CD4-positive, CD25-positive, alpha-beta regulatory T cell (primary cell): ENCODE measurements at regions not wholly inside any gene's neighbourhood (a gene's known extent, or its start where the extent isn't known, plus 50 kb on each side); places are given as distances from the start of the nearest gene placed in this dataset.
A peak's percentile ranks its signal among the peaks of the same experiment; 100 is the strongest.
"Not testable (repeated sequence)": the region's sequence is repeated elsewhere in the genome, so short reads cannot be mapped to it uniquely, and the experiment has no call there.

ENCODE experiments used
- ATAC-seq, 2 donors: fragments of 150-1000 bp; cut with Tn5 transposase; one replicate each; pipeline ENCODE4 v1.10.0; 2021; ENCODE audit warnings: low read depth in 2 of 2, moderate number of reproducible peaks in 2 of 2, moderate library complexity in 1 of 2
- DNase-seq, 3 donors: peaks; one replicate each; pipeline versions ENCODE4 v3.0.0 to v3.0.0-alpha.2; 2012 to 2022; ENCODE audit warnings: mixed read lengths in 1 of 3
- H3K27ac ChIP-seq: one replicate; pipeline ENCODE4 v1.7.0; 2013; ENCODE audit warnings: mild to moderate bottlenecking, low read length; ENCODE audit not compliant: insufficient read depth, poor library complexity, severe bottlenecking
- H3K27me3 ChIP-seq: one replicate; pipeline ENCODE4 v1.7.0; 2013; ENCODE audit warnings: low read length; ENCODE audit not compliant: control insufficient read depth, insufficient read depth
- H3K36me3 ChIP-seq: one replicate; pipeline ENCODE4 v1.7.0; 2013; ENCODE audit warnings: mild to moderate bottlenecking, low read length, moderate library complexity; ENCODE audit not compliant: control insufficient read depth, insufficient read depth
- H3K4me1 ChIP-seq: 2 replicates; pipeline ENCODE4 v1.7.0; 2013; ENCODE audit warnings: mild to moderate bottlenecking, low read length; ENCODE audit not compliant: insufficient read depth, control insufficient read depth, poor library complexity, severe bottlenecking
- H3K4me3 ChIP-seq: one replicate; pipeline ENCODE4 v1.7.0; 2013; ENCODE audit warnings: low read depth, mild to moderate bottlenecking, low read length, moderate library complexity
- H3K9me3 ChIP-seq, 2 experiments: 1 replicate in 1 of 2; 2 replicates in 1 of 2; pipeline ENCODE4 v1.7.0; 2013; ENCODE audit warnings: low read length in 2 of 2, mild to moderate bottlenecking in 1 of 2, moderate library complexity in 1 of 2; ENCODE audit not compliant: control insufficient read depth in 2 of 2
- H3K27ac Mint-ChIP-seq, 3 donors: one replicate each; pipeline ENCODE4 v1.8.0; 2020 to 2022; ENCODE audit warnings: mild to moderate bottlenecking in 3 of 3, mixed read lengths in 3 of 3, moderate library complexity in 2 of 3
- H3K27me3 Mint-ChIP-seq: one replicate; pipeline ENCODE4 v1.8.0; 2022; ENCODE audit warnings: mild to moderate bottlenecking, mixed read lengths
- H3K36me3 Mint-ChIP-seq: one replicate; pipeline ENCODE4 v1.8.0; 2020; ENCODE audit warnings: mixed read lengths
- H3K4me1 Mint-ChIP-seq, 4 donors: one replicate each; pipeline ENCODE4 v1.8.0; 2020 to 2022; ENCODE audit warnings: mixed read lengths in 4 of 4, mild to moderate bottlenecking in 1 of 4
- H3K4me3 Mint-ChIP-seq, 4 donors: one replicate each; pipeline ENCODE4 v1.8.0; 2020 to 2022; ENCODE audit warnings: mild to moderate bottlenecking in 4 of 4, mixed read lengths in 4 of 4, moderate library complexity in 3 of 4
- H3K9me3 Mint-ChIP-seq, 7 donors: one replicate each; pipeline ENCODE4 v1.8.0; 2020 to 2022; ENCODE audit warnings: mixed read lengths in 7 of 7, mild to moderate bottlenecking in 3 of 7, moderate library complexity in 2 of 7

DNA sequence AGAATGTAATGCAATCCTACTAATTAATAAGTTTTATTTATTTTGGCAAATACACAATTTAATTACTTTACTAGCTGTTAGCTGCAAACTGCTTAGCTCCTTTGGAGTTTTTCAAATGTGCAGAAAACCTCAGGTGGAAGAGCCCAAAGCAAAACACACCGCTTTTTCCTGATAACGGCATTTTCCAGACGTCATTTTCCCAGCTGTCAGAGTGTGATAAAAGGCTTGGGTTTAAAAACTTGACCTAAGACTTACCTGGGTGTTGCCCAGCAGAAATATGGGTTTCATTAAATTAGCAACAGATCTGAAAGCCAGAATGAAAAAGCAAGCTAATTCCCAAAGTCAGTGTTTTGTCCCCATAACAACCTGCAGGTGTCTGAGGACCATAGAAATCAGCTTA is 204.0 kb upstream of the HMCN1 start:
- H3K9me3 ChIP-seq: no peaks in the 10 kb centered on the region

DNA sequence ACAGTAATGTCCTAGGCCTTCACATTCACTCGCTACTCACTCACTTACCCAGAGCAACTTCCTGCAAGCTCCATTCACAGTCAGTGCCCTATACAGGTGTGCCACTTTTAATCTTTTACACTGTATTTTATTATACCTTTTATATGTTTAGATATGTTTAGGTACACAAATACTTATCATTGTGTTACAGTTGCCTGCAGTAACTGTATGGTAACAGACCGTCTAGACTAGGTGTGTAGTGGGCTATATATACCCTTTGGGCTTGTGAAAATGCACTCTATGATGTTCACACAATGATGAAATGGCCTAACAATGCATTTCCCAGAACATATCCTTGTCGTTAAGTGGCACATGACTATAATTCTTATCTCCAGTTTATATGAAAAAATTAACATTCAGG is 204.5 kb upstream of the HMCN1 start:
- Mint-ChIP-seq H3K4me3 (no peak overlapping the region), H3K27me3 (no peaks in the 10 kb centered on the region), H3K36me3 (no peaks in the 10 kb centered on the region), H3K27ac (no peak overlapping the region), H3K4me1 (peaks cover 0 to 3% (median 0%) of the 10 kb centered on the region in 4 donors), H3K9me3 (peaks cover 0 to 2% (median 0%) of the 10 kb centered on the region in 7 donors)
- no peaks in the 10 kb centered on the region for H3K4me1 ChIP-seq
- no peaks in the 10 kb centered on the region for H3K27me3 ChIP-seq
- DNase-seq (no peak), ATAC-seq (no peak)
- H3K4me3 ChIP-seq: no peak overlapping the region
- H3K27ac ChIP-seq: no peak overlapping the region
- no peaks in the 10 kb centered on the region for H3K9me3 ChIP-seq
- H3K36me3 ChIP-seq: no peaks in the 10 kb centered on the region

More for the DNA sequence above, 204.0 kb upstream of the HMCN1 start:
- Histone ChIP-seq H3K27ac (no peak overlapping the region), H3K27me3 (no peaks in the 10 kb centered on the region), H3K4me1 (no peaks in the 10 kb centered on the region), H3K36me3 (no peaks in the 10 kb centered on the region), H3K4me3 (no peak overlapping the region)
- Mint-ChIP-seq H3K36me3 (no peaks in the 10 kb centered on the region), H3K4me3 (no peak overlapping the region), H3K4me1 (peaks cover 0 to 3% (median 0%) of the 10 kb centered on the region in 4 donors), H3K27ac (no peak overlapping the region), H3K9me3 (peaks cover 0 to 2% (median 0%) of the 10 kb centered on the region in 7 donors), H3K27me3 (no peaks in the 10 kb centered on the region)
- ATAC-seq: no peak
- DNase-seq: no peak

DNA sequence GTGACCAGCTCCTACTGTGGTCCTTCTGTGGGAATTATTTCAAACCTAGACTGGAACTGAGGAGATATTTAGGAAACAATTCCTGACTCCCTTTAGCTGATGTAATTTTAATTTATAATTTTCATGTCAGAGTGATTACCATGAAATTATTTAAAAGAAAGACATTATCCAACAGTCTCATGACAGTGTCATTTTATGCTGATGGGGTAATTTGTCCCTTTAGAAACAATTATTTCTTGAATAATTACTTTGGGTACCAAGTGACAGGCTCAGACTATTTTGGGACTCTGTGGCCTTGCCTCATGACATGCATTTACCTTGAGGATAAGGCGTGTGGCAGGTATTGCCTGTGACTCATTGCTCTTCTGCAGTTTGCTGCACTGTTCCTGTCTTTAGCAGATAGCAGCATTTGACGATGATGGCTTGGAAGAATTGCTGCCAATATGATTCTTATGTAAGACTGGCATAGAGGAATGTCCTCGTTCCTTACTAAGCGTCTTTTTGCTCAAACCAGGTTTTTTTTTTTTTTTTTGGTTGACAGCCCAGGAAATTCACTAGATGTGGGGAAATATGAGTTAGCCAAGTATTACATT is 206.0 kb upstream of the HMCN1 start:
- no peaks in the 10 kb centered on the region for H3K9me3 ChIP-seq
- no peaks in the 10 kb centered on the region for H3K27me3 ChIP-seq
- no peaks in the 10 kb centered on the region for H3K27me3 Mint-ChIP-seq
- no peak overlapping the region for H3K4me3 ChIP-seq
- no peak overlapping the region for H3K4me3 Mint-ChIP-seq
- H3K4me1 Mint-ChIP-seq: peaks cover 0 to 3% (median 0%) of the 10 kb centered on the region in 4 donors
- no peak overlapping the region for H3K27ac Mint-ChIP-seq
- H3K36me3 Mint-ChIP-seq: no peaks in the 10 kb centered on the region
- DNase-seq (no peak), ATAC-seq (no peak)
- H3K27ac ChIP-seq: no peak overlapping the region
- H3K4me1 ChIP-seq: no peaks in the 10 kb centered on the region
- no peaks in the 10 kb centered on the region for H3K36me3 ChIP-seq
- H3K9me3 Mint-ChIP-seq: peaks cover 0 to 3% (median 0%) of the 10 kb centered on the region in 7 donors

DNA sequence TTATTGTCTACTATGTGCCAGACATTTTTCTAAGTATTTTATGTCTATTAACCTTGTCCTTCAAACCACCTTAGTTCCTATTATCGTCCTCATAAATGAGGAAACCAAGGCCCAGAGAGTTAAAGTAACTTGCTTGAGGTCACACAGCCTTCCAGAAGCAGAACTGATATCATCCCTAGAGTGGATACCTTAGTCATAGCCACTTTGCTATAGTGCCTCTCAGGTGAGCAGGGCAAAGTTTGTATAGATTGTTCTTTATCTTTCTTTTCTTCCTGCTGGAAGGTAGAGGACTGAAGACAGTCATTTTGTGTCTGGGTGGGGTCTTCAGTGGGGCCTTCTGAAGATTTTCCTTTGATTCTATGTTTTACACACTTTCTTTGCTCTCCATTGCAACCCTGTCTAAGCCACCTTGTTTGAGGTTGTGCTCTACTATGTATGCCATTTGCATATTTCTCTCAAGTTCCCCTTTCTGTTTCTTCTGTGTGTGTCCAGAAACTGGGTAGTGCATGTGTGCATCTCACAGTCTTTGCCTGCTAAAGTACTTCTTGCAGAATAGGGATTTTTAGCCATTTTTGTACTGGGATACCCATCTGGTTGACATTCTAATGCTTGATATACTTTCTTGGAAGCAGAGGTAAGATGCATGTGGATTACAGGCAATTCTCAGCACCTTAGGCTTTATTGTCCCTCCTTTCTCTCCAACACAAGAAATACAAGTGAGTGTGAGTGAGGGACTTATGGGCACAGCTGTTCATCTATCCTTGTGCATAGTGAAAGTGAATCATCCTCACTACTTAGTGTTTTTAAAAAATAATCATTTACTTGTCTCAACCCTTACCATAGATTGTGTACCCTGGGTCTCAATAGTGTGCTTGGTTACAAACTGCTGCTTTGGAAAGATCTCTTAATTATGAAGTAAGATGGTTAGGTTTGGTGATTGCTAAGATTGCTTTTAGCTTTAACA is 207.6 kb upstream of the HMCN1 start:
- Mint-ChIP-seq H3K4me3 (no peak overlapping the region), H3K27ac (peak overlapping the region in 1 of 3 donors; percentile 14), H3K36me3 (no peaks in the 10 kb centered on the region), H3K4me1 (peaks cover 0 to 3% (median 0%) of the 10 kb centered on the region in 4 donors), H3K9me3 (peaks cover 0 to 4% (median 0%) of the 10 kb centered on the region in 7 donors), H3K27me3 (no peaks in the 10 kb centered on the region)
- Histone ChIP-seq H3K9me3 (no peaks in the 10 kb centered on the region), H3K4me3 (no peak overlapping the region), H3K36me3 (no peaks in the 10 kb centered on the region), H3K4me1 (no peaks in the 10 kb centered on the region), H3K27me3 (no peaks in the 10 kb centered on the region), H3K27ac (no peak overlapping the region)
- ATAC-seq (peak in 1 of 2 donors; percentile 52), DNase-seq (no peak)

DNA sequence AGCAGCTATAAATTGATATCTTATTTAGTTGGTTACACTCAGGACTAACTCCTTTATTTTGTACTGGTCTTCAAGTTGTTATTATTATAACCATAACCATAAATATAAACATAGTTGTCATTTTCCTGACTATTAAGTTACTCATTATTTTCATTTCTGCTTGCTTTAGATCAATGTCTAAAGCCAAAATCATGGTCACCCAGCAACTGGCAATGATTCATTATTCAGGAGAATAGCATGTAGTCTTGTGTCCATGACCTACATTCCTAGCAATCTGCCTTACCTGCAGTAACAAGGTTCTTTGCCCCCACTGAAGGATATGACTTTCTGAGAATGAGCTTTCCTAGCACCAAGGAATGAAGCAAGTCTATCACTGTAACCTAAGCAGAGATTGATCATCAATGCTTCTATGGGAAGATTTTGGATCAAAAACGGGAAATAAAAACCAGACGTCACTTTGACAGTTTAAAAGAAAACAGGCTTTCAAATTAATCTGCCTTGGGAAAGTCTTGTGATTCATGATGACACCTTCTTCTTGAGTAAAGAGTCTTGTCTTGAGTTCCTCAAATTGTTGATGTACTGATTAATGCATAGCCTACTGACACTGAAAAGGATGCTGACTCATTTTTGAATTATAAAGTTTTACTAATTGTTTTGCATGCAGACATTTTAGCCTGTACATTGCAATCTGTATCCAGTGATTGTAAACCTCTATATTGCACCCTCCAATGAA is 203.3 kb upstream of the IVNS1ABP start:
- H3K9me3 Mint-ChIP-seq: peaks cover 0 to 17% (median 3%) of the 10 kb centered on the region in 7 donors
- no peak overlapping the region for H3K27ac Mint-ChIP-seq
- Histone ChIP-seq H3K4me1 (no peaks in the 10 kb centered on the region), H3K27ac (no peak overlapping the region), H3K36me3 (no peaks in the 10 kb centered on the region), H3K9me3 (peaks cover 9% of the 10 kb centered on the region in 2 experiments), H3K27me3 (no peaks in the 10 kb centered on the region), H3K4me3 (no peak overlapping the region)
- H3K4me3 Mint-ChIP-seq: no peak overlapping the region
- DNase-seq (peak in 1 of 3 donors; percentile 25), ATAC-seq (peak; percentile 60)
- H3K36me3 Mint-ChIP-seq: no peaks in the 10 kb centered on the region
- no peaks in the 10 kb centered on the region for H3K27me3 Mint-ChIP-seq
- peaks cover 0 to 5% (median 0%) of the 10 kb centered on the region in 4 donors for H3K4me1 Mint-ChIP-seq

DNA sequence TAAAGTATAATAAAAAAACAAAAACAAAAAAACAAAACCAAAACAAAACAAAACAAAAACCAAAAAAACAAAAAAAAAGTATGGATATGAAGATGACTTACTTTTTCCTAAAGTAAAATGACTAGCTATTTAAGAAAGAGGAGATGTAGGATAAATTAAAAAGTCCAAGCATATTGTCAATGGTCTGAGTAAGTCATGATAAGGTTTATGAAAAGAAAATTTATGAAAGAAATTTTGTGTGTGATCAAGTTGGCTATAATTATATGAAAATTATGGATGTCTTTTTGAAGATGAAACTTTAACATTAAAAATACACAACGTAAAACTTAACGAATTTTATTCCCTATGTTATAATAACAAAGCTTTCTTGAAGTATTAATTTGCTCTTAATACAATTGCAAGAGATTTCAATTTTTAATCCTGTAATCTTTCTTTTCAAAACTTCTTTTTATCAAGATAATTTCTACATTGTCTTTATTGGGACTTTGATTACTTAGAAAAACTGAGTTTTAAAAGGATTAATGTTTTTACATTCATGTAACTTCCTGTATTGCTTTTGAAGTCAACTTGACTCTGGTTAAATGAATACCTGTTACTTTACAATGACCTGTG is 200.9 kb upstream of the IVNS1ABP start:
- no peaks in the 10 kb centered on the region for H3K27me3 Mint-ChIP-seq
- no peaks in the 10 kb centered on the region for H3K36me3 Mint-ChIP-seq
- Histone ChIP-seq H3K27ac (no peak overlapping the region), H3K36me3 (no peaks in the 10 kb centered on the region), H3K4me1 (no peaks in the 10 kb centered on the region), H3K9me3 (peaks cover 9% of the 10 kb centered on the region in 2 experiments), H3K4me3 (no peak overlapping the region), H3K27me3 (no peaks in the 10 kb centered on the region)
- no peak for ATAC-seq
- H3K27ac Mint-ChIP-seq: no peak overlapping the region
- peaks cover 0 to 7% (median 0%) of the 10 kb centered on the region in 4 donors for H3K4me1 Mint-ChIP-seq
- no peak for DNase-seq
- H3K4me3 Mint-ChIP-seq: no peak overlapping the region
- peaks cover 0 to 16% (median 4%) of the 10 kb centered on the region in 7 donors for H3K9me3 Mint-ChIP-seq

DNA sequence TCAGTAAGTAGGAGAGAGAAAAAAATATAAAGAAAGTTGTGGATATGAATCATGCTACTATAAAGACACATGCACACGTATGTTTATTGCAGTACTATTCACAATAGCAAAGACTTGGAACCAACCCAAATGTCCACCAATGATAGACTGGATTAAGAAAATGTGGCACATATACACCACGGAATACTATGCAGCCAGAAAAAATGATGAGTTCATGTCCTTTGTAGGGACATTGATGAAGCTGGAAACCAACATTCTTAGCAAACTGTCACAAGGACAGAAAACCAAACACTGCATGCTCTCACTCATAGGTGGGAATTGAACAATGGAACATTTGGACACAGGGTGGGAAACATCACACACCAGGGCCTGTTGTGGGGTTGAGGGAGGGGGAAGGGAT is 200.3 kb upstream of the IVNS1ABP start:
- not testable (repeated sequence) for H3K36me3 ChIP-seq, DNase-seq, H3K27ac Mint-ChIP-seq, H3K4me1 Mint-ChIP-seq, ATAC-seq, H3K4me3 ChIP-seq, H3K9me3 ChIP-seq, H3K36me3 Mint-ChIP-seq, H3K27ac ChIP-seq, H3K4me1 ChIP-seq, H3K27me3 Mint-ChIP-seq, H3K4me3 Mint-ChIP-seq, H3K27me3 ChIP-seq
- peaks cover 0 to 16% (median 4%) of the 10 kb centered on the region in 7 donors for H3K9me3 Mint-ChIP-seq
